Omental fat pad (tissue), 3 donors: ENCODE measurements at regions not wholly inside any gene's neighbourhood (a gene's known extent, or its start where the extent isn't known, plus 50 kb on each side); places are given as distances from the start of the nearest gene placed in this dataset.

Experiments used
- ATAC-seq: fragments of 150-250 bp; one replicate; pipeline ENCODE4 v1.9.1; 2016; ENCODE audit warnings: mild to moderate bottlenecking, moderate library complexity; ENCODE audit not compliant: low FRiP score
- DNase-seq: peaks from one replicate; pipeline ENCODE4 v3.0.0-alpha.2; 2019; ENCODE audit warnings: low spot score
- TF ChIP-seq, protein P1 (sequence below), 3 donors: fragments of 450-650 bp; IDR thresholded peaks; one replicate each; pipeline ENCODE4 v1.5.1; 2016 to 2017; ENCODE audit warnings: antibody characterized with exemption in 3 of 3, mild to moderate bottlenecking in 3 of 3, moderate library complexity in 2 of 3

DNA sequence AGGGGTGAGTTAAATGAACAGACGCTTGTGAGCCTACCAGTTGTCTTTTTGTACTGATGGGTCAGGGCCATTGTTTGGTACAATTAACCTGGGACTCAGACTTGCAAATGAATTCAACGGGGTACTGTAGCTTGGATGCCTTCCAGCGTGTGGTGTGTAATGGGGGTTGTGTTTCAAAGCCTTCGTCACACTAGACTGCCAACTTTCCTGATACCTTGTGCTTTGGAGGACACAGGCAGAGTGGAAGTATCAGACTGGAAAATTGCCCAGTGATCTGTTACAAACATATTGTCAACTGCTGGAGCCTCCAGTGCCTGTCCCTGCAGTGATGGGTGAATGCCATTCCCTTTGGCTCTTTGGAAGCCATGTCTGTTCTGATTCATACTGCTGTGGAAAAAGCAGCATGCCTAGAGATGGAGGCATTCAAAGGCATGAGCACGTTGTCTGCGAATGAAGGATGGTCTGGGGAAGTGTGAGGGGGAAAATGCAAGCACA lies 384.5 kb downstream of the LMX1A start:
- ATAC-seq (no peak), DNase-seq (no peak)
- TF ChIP-seq, protein P1, sequence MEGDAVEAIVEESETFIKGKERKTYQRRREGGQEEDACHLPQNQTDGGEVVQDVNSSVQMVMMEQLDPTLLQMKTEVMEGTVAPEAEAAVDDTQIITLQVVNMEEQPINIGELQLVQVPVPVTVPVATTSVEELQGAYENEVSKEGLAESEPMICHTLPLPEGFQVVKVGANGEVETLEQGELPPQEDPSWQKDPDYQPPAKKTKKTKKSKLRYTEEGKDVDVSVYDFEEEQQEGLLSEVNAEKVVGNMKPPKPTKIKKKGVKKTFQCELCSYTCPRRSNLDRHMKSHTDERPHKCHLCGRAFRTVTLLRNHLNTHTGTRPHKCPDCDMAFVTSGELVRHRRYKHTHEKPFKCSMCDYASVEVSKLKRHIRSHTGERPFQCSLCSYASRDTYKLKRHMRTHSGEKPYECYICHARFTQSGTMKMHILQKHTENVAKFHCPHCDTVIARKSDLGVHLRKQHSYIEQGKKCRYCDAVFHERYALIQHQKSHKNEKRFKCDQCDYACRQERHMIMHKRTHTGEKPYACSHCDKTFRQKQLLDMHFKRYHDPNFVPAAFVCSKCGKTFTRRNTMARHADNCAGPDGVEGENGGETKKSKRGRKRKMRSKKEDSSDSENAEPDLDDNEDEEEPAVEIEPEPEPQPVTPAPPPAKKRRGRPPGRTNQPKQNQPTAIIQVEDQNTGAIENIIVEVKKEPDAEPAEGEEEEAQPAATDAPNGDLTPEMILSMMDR (IDR thresholded peaks at IDR 0.05) = no peak

DNA sequence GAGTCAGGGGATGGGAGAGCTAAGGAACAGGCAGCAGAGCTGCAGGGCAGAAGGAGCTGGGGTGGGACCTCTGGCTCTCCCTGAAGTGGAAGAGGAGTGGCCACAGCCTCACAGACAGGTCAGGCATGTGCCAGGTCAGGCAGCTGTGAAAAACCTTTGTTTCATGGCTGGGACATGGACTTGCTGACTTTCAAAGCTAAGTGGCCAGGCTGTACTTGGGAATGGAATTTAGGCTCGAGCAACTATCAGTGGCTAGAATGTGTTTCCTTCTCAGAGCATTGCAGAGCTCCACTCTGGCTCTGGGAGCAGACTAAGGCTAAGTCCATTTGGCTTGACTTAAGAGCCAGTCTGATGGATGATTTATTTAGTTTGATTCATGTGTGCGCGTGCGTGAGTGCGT lies 385.1 kb downstream of the LMX1A start:
- DNase-seq (no peak), ATAC-seq (no peak)

DNA sequence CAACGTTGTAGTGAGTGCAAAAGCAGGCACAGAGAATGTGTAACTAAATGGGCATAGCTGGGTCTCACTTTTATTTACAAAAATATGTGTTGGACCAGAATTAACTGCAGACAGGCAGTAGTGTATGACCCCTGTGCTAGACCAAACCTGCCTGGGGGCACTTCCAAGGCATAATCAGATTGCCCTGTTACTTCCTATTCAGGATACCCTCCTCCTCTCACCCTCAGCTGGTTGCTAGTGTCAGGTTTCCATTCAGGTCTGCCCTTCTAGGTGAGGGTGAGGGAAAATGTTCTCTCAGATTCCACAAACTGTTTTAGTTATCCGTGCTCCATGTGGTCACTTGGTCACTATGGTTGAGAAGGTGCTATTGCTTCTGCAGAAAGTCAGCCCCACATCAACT lies 387.3 kb downstream of the LMX1A start:
- no peak for DNase-seq
- TF ChIP-seq, protein P1 (IDR thresholded peaks at IDR 0.05) = no peak
- ATAC-seq = no peak

More for the DNA sequence above, 385.1 kb downstream of the LMX1A start:
- TF ChIP-seq, protein P1 (IDR thresholded peaks at IDR 0.05) = no peak

DNA sequence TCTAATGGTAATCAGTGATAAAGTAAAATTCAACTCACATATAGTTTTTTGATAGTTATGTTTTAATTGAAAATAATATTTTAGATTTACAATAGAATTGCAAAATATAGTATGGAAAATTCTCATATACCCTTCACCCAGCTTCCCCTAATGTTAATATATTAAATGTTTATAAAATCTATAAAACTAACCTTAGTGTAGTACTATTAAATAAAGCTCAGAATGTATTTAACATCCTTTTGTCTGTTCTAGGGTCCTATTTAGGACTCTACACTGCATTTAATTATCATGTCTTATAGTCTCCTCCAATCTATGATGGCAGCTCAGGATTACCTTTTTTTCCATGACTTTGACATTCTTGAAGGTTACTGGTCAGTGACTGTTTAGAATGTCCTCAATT lies 389.2 kb downstream of the LMX1A start:
- ATAC-seq (no peak), DNase-seq (no peak)
- TF ChIP-seq, protein P1 (IDR thresholded peaks at IDR 0.05) = no peak

DNA sequence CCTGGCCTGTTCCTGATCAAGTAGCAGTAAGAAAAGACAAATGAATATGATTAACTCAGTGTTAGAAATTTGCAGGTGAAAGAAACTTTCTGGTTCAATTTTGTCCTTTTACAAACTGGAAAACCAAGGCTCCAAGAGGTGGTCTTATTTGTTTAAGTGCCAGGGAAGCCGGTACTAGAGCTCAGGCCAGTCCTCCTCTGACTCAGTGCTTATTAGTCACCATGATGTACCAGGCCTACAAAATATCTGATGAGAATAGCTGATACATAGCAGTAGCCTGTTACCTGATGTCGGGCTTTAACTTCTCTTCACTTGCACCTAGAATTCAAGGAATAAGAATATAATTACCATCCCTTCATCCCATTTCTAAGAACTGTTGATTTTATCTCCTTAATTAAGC lies 394.8 kb downstream of the LMX1A start:
- ATAC-seq = no peak
- DNase-seq = no peak
- TF ChIP-seq, protein P1 (IDR thresholded peaks at IDR 0.05) = no peak

DNA sequence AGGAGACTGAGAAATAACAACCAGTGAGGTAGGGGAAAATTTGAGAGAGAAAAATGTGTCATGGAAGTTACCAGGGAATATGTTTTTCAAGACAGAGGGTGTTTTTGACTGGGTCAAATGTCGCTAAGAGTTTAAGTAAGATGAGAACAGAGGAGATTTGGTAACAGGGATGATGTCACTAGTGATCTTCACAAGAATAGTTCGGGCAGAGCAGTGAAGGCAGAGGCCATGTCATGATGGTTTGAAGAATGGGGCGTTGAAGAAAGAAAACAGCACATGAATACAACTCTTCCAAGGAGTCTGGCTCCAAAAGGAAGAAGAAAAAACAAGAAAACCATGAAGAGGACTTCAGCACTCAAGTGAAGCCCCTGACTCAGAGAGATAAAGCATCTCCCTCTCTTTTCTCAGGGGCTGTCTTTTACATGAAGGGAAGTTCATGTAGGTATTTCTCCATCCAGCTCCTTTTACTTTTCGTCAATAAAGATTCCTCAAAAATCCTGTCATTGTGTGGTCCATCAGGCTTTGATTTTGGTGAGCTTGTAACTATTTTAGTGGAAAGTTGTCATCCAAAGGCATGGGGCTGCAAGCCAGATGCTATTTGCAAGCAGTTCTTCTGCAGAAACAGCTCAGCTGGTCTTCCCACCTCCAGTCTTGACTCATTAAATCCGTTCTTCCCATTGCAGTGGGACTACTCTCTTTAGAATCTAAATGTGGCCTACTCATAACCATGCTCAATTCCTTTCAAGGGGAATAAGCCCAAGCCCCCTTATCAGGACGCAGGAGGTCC lies 397.3 kb downstream of the LMX1A start:
- ATAC-seq (no peak), DNase-seq (no peak)
- TF ChIP-seq, protein P1 (IDR thresholded peaks at IDR 0.05) = no peak

DNA sequence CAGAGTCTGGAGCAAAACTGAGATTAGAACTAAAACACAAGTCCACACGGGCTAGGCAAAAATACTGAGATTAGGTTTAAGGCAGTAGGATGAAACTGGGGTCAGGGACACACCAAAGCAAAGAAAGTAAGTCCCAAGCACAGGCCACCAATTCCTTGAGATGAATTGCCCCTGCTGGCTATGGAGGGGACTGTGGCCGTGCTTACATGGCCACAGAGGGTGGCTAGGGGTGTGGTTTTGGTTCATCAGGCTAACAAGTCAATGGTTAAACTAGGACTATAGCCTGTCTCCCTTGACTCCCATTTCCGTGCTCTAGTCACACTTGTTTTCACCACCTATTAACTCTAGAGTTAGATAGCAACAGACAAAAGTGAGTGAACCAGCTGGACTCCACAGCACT lies 394.8 kb downstream of the PBX1 start:
- DNase-seq (no peak), ATAC-seq (no peak)
- TF ChIP-seq, protein P1 (IDR thresholded peaks at IDR 0.05) = no peak
